GM12875 (cell line): ENCODE measurements at regions not wholly inside any gene's neighbourhood (a gene's known extent, or its start where the extent isn't known, plus 50 kb on each side); places are given as distances from the start of the nearest gene placed in this dataset.

Source experiments
- H3K4me3 ChIP-seq: one replicate; pipeline ENCODE4 v1.5.1; 2011; ENCODE audit warnings: low read depth, low read length, control low read depth
- CTCF ChIP-seq: IDR thresholded peaks from 2 replicates; pipeline ENCODE4 v1.5.1; 2011; ENCODE audit warnings: low read depth, mild to moderate bottlenecking, control low read depth, inconsistent platforms, low read length, moderate library complexity, borderline replicate concordance; ENCODE audit not compliant: insufficient read depth

GRCh38 chr4:19520939-19521520, 730.7 kb upstream of the SLIT2 start:
- no peak for TF ChIP-seq CTCF
- H3K4me3 ChIP-seq: no peak overlapping the region

DNA sequence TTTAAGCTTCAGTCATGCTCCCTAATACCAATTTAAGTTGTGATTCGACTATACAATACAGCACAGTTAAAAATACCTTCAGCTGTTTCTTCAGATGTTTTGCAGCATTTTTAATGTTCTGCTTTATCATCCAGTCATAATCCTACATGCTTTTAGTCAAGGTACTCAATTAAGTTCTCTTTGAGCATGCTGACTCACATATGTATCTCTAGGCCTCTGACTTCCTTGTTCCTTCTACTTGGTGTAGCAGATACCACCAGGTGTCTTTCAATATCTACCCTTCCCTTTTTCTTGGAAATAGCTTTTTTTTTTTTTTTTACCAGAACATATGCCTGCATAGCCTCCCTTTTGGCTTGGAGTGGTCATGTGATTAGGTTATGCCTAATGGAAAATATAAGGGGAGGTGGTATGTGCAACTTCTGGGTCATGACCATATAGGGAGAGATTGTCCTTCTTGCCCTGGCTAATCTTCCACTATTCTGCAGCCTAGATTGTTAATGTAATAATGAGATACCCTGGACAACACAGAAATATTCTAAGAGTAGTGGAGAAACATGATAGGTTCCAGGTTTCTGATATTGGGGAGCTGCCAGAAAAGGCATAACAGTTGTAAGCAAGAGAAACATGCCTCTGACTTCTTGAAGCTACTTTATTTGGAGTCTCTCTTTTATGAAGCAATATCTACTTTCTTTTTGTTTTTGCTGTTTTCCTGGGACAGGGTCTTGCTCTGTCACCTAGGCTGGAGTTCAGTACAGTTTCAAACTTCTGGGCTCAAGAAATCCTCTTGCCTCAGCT, 737.2 kb upstream of the SLIT2 start:
- TF ChIP-seq CTCF: no peak
- H3K4me3 ChIP-seq: no peak overlapping the region

GRCh38 chr4:19512086-19512485, 739.6 kb upstream of the SLIT2 start:
- no peak overlapping the region for H3K4me3 ChIP-seq
- no peak for TF ChIP-seq CTCF

DNA sequence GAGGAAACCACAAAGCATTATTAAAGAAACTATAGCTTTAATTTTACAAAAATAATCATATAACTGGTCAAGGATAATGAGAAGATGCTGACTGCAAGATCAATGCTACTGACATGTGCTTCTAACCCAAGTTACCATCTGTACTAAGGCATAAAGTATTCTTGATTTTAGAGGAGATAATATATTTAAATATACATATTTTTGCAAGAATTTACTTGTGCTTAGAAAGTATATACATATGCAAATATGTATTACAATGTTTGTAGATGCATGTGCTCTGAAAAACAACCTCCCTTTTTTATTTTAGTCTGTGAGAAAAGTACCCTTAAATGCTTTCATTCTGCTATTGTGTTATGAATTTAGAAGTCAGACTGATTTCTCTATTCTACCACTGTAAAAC, 740.7 kb upstream of the SLIT2 start:
- H3K4me3 ChIP-seq: no peak overlapping the region
- no peak for TF ChIP-seq CTCF

GRCh38 chr4:19508442-19508841, 743.3 kb upstream of the SLIT2 start:
- TF ChIP-seq CTCF: no peak
- H3K4me3 ChIP-seq: no peak overlapping the region

DNA sequence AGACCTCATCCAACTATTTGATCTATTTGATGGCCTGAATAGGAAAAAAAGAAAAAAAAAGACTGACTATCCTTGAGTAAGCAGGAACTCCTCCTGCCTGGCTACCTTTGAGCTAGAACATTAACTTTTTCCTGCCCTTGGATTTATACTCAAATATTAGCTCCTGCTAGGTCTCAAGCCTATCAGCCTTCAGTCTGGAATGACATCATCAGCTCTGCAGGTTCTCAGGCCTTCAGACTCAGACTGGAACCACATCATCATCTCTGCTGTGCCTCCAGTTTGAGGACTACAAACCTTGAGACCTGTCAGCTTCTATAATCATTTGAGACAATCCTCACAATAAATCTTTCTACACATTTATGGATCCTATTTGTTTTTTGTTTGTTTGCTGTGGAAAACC, 754.0 kb upstream of the SLIT2 start:
- H3K4me3 ChIP-seq: no peak overlapping the region
- TF ChIP-seq CTCF: no peak

- no peak for TF ChIP-seq CTCF
- H3K4me3 ChIP-seq: no peak overlapping the region
Observed at GRCh38 chr4:19496756-19497155, 754.9 kb upstream of the SLIT2 start.
